PC-3 (cell line): ENCODE measurements at regions not wholly inside any gene's neighbourhood (a gene's known extent, or its start where the extent isn't known, plus 50 kb on each side); places are given as distances from the start of the nearest gene placed in this dataset.

Source experiments
- ATAC-seq: fragments of 200-7000 bp; cut with Tn5 transposase; 2 replicates; pipeline ENCODE4 v1.9.1; 2020; ENCODE audit warnings: mild to moderate bottlenecking, moderate library complexity
- BruUV-seq: library from RNA; stranded (reverse); fragments of 400-500 nt; replicated peaks from 2 replicates; lab custom pipeline; 2021; lab: Mats Ljungman, UMichigan
- CTCF ChIA-PET: fragments of 300-600 bp; sonication (Branson Sonifier 250); formaldehyde crosslinking; loops from one replicate; lab custom pipeline; 2022; ENCODE audit warnings: antibody characterized with exemption; lab: Charles Lee
- POLR2A ChIA-PET: fragments of 300-600 bp; sonication (Branson Sonifier 250); formaldehyde crosslinking; loops from one replicate; lab custom pipeline; 2022; ENCODE audit warnings: antibody characterized with exemption; ENCODE audit not compliant: unreplicated experiment; lab: Charles Lee
- DNase-seq: peaks from one replicate; pipeline ENCODE4 v3.0.0-alpha.2; 2015
- H2AFZ ChIP-seq: fragments of 300-600 bp; sonication (generic); 2 replicates; pipeline ENCODE4 v1.6.0; 2016; ENCODE audit warnings: antibody characterized with exemption, low read length
- H3F3A ChIP-seq: fragments of 300-600 bp; sonication (generic); one replicate; pipeline ENCODE4 v1.6.0; 2017; ENCODE audit warnings: antibody characterized with exemption, low read length, control low read depth, mild to moderate bottlenecking; ENCODE audit not compliant: unreplicated experiment
- H3K27ac ChIP-seq: fragments of 300-600 bp; sonication (generic); 2 replicates; pipeline ENCODE4 v1.5.1; 2016; ENCODE audit warnings: mild to moderate bottlenecking, low read length
- H3K27me3 ChIP-seq: fragments of 300-600 bp; sonication (generic); 2 replicates; pipeline ENCODE4 v1.6.1; 2016; ENCODE audit warnings: low read length, mixed read lengths
- H3K36me3 ChIP-seq: fragments of 300-600 bp; sonication (generic); 2 replicates; pipeline ENCODE4 v1.6.1; 2016; ENCODE audit warnings: low read depth, mixed run types, low read length, mixed read lengths
- H3K4me1 ChIP-seq: fragments of 300-600 bp; sonication (generic); 2 replicates; pipeline ENCODE4 v1.5.1; 2016; ENCODE audit warnings: low read length; ENCODE audit not compliant: insufficient read depth
- H3K4me2 ChIP-seq: fragments of 300-600 bp; sonication (generic); 2 replicates; pipeline ENCODE4 v1.6.0; 2016; ENCODE audit warnings: low read length
- H3K4me3 ChIP-seq: fragments of 300-600 bp; sonication (generic); 2 replicates; pipeline ENCODE4 v1.5.1; 2016; ENCODE audit warnings: mild to moderate bottlenecking, low read length, mixed read lengths
- H3K79me2 ChIP-seq: fragments of 300-600 bp; sonication (generic); 2 replicates; pipeline ENCODE4 v1.6.1; 2017; ENCODE audit warnings: low read length, mixed read lengths
- H3K9ac ChIP-seq: fragments of 300-600 bp; sonication (generic); 2 replicates; pipeline ENCODE4 v1.6.0; 2016; ENCODE audit warnings: mild to moderate bottlenecking, low read length
- H3K9me2 ChIP-seq: fragments of 300-600 bp; sonication (generic); replicated peaks from 2 replicates; pipeline ENCODE4 v1.6.1; 2016; ENCODE audit warnings: mixed run types, low read length, mixed read lengths
- H3K9me3 ChIP-seq: fragments of 300-600 bp; sonication (generic); 2 replicates; pipeline ENCODE4 v1.6.1; 2016; ENCODE audit warnings: low read length, mixed read lengths
- H4K20me1 ChIP-seq: fragments of 300-600 bp; sonication (generic); 2 replicates; pipeline ENCODE4 v1.6.1; 2016; ENCODE audit warnings: low read length, mixed read lengths
- CTCF ChIP-seq: fragments of 300-600 bp; sonication (generic); conservative IDR thresholded peaks from 2 replicates; pipeline ENCODE4 v1.5.1; 2017; ENCODE audit warnings: antibody characterized with exemption, low read depth, mild to moderate bottlenecking, low read length
- EZH2 ChIP-seq: fragments of 300-600 bp; sonication (generic); IDR thresholded peaks from one replicate; pipeline ENCODE4 v1.6.1; 2017; ENCODE audit warnings: antibody characterized with exemption, mild to moderate bottlenecking, low read length; ENCODE audit not compliant: unreplicated experiment
- EZH2phosphoT487 ChIP-seq: fragments of 300-600 bp; sonication (generic); IDR thresholded peaks from 2 replicates; pipeline ENCODE4 v1.6.1; 2018; ENCODE audit warnings: mild to moderate bottlenecking, antibody characterized with exemption, low read length, borderline replicate concordance
- intact Hi-C: fragments of 100-400 bp; cut with micrococcal nuclease; formaldehyde crosslinking; loops from 2 replicates; pipeline ENCODE4 v1.9.0; 2023

GRCh38 chr14:101313268-101313667 lies 248.0 kb upstream of the DIO3 start:
- no peak overlapping the region for H3K4me3 ChIP-seq
- ATAC-seq (no peak), DNase-seq (no peak)
- no peaks in the 10 kb centered on the region for H4K20me1 ChIP-seq
- no peaks in the 10 kb centered on the region for H3F3A ChIP-seq
- no peaks in the 10 kb centered on the region for H3K4me1 ChIP-seq
- no peak overlapping the region for H3K9ac ChIP-seq
- H3K27ac ChIP-seq: no peak overlapping the region
- no TSS peak for BruUV-seq
- H2AFZ ChIP-seq: no peak overlapping the region
- H3K9me2 ChIP-seq: no peaks in the 10 kb centered on the region
- ChIA-PET POLR2A (no interaction called here), CTCF (no interaction called here)
- no peaks in the 10 kb centered on the region for H3K27me3 ChIP-seq
- intact Hi-C loops: no loop called here
- TF ChIP-seq EZH2 (no peak), CTCF (no peak), EZH2phosphoT487 (no peak)
- H3K4me2 ChIP-seq: no peak overlapping the region
- H3K79me2 ChIP-seq: no peaks in the 10 kb centered on the region
- H3K36me3 ChIP-seq: peaks cover 8% of the 10 kb centered on the region; the same call in 1 of the 2 replicates
- H3K9me3 ChIP-seq: peaks cover 30% of the 10 kb centered on the region

DNA sequence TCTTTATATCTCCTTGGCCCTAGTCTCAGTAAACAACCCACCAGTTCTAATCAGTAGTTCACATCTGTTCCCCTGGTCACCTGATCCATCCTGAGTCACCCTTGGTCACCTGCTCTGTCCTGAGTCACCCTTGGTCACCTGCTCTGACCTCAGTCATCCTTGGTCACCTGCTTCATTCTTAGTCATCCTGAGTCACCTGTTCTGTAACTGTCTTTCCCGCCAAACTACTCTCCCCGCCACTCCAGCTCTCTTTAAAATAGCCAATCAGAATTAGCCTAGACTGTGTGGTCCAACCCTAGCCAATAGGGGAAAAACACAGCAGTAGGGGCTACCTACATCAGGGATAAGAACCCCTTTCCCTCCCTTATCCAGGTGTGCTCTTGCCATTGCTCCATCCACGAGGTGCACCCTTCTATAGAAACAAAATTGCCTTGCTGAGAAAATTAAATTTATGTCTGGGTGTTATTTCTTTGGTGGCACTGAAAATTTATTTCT lies 245.4 kb upstream of the DIO3 start:
- DNase-seq (peak; percentile 70), ATAC-seq (peak; percentile 22; the same call in 1 of the 2 replicates)
- CTCF ChIA-PET: no interaction called here
- POLR2A ChIA-PET: no interaction called here
- H3K27me3 ChIP-seq: no peaks in the 10 kb centered on the region
- no peak overlapping the region for H2AFZ ChIP-seq
- intact Hi-C loops: no loop called here
- no peak overlapping the region for H3K4me2 ChIP-seq
- peak overlapping the region; percentile 50 for H3K27ac ChIP-seq
- no TSS peak for BruUV-seq
- no peaks in the 10 kb centered on the region for H3K79me2 ChIP-seq
- TF ChIP-seq CTCF: no peak
- no peak for TF ChIP-seq EZH2phosphoT487
- no peak for TF ChIP-seq EZH2
- H3K36me3 ChIP-seq: peaks cover 8% of the 10 kb centered on the region; the same call in 1 of the 2 replicates
- no peaks in the 10 kb centered on the region for H3F3A ChIP-seq
- H3K4me3 ChIP-seq: no peak overlapping the region
- H3K9ac ChIP-seq: no peak overlapping the region
- no peaks in the 10 kb centered on the region for H4K20me1 ChIP-seq
- peaks cover 30% of the 10 kb centered on the region for H3K9me3 ChIP-seq
- no peaks in the 10 kb centered on the region for H3K9me2 ChIP-seq
- no peaks in the 10 kb centered on the region for H3K4me1 ChIP-seq

GRCh38 chr14:101318271-101318670 lies 243.0 kb upstream of the DIO3 start:
- TF ChIP-seq CTCF (no peak), EZH2phosphoT487 (no peak), EZH2 (no peak)
- intact Hi-C loops: no loop called here
- Histone ChIP-seq H3K36me3 (peaks cover 8% of the 10 kb centered on the region; the same call in 1 of the 2 replicates), H2AFZ (no peak overlapping the region), H3K4me1 (no peaks in the 10 kb centered on the region), H3F3A (no peaks in the 10 kb centered on the region), H3K79me2 (no peaks in the 10 kb centered on the region), H3K9ac (no peak overlapping the region), H3K4me2 (no peak overlapping the region), H3K27me3 (no peaks in the 10 kb centered on the region), H3K9me3 (peaks cover 30% of the 10 kb centered on the region), H3K4me3 (no peak overlapping the region), H4K20me1 (no peaks in the 10 kb centered on the region), H3K27ac (no peak overlapping the region), H3K9me2 (no peaks in the 10 kb centered on the region)
- BruUV-seq: no TSS peak
- DNase-seq: no peak
- POLR2A ChIA-PET: no interaction called here
- CTCF ChIA-PET: no interaction called here
- no peak for ATAC-seq
